ENCODE measurements at regions not wholly inside any gene's neighbourhood (a gene's known extent, or its start where the extent isn't known, plus 50 kb on each side); places are given as distances from the start of the nearest gene placed in this dataset.

- in situ Hi-C loops (cut with MboI), result no loop called here
- H3K4me3 ChIP-seq, result no peak overlapping the region
- H3K27me3 ChIP-seq (replicated peaks in 1 of 2; ENCODE audit: control insufficient read depth in 2 of 2, insufficient read depth in 2 of 2, low read length in 1 of 2), result no peaks in the 10 kb centered on the region
- DNase-seq (ENCODE audit: low read depth, low spot score) (no peak), FAIRE-seq (no peak), ATAC-seq (no peak)
- no TSS peak for BruUV-seq (replicated peaks)
- no peak overlapping the region for H2AFZ ChIP-seq (ENCODE audit: control insufficient read depth, low read depth, low read length)
- no peaks in the 10 kb centered on the region; the same call in 2 of the 3 replicates for H3K9me3 ChIP-seq (replicated peaks; ENCODE audit: control insufficient read depth, insufficient read depth, low read length)
- SMC1A ChIA-PET (ENCODE audit: uncharacterized antibody, unreplicated experiment), result no interaction called here
- H3K27ac ChIP-seq (ENCODE audit: control insufficient read depth, insufficient read depth), result no peak overlapping the region
- no peak overlapping the region for H3K9ac ChIP-seq (ENCODE audit: control insufficient read depth, insufficient read depth, low read length)
- CTCF ChIA-PET, result no interaction called here
- WGBS (ENCODE audit: insufficient coverage, insufficient replicate concordance, low lambda C conversion rate, missing lambda C conversion rate), result 6% methylated on average over 4 of the region's 5 CpGs
- RAD21 ChIA-PET (ENCODE audit: unreplicated experiment), result no interaction called here
- H3K4me1 ChIP-seq (ENCODE audit: control insufficient read depth, insufficient read depth, low read length), result no peaks in the 10 kb centered on the region
- H3K36me3 ChIP-seq (ENCODE audit: control insufficient read depth in 2 of 2, insufficient read depth in 2 of 2, low read length in 1 of 2), result no peaks in the 10 kb centered on the region
- H3K4me2 ChIP-seq (ENCODE audit: control insufficient read depth, insufficient read depth), result no peak overlapping the region
- POLR2A ChIA-PET, result no interaction called here
- no peaks in the 10 kb centered on the region for H3K79me2 ChIP-seq (ENCODE audit: control insufficient read depth, insufficient read depth, low read length)
- intact Hi-C loops (cut with micrococcal nuclease; ENCODE audit: unreplicated experiment), result no loop called here
- H4K20me1 ChIP-seq (ENCODE audit: control insufficient read depth, insufficient read depth), result no peaks in the 10 kb centered on the region
- TF ChIP-seq CTCF (IDR thresholded peaks at IDR 0.05 in 2 of 3, conservative IDR thresholded peaks at IDR 0.05 in 1 of 3; ENCODE audit: control insufficient read depth in 2 of 3, extremely low read depth in 1 of 3, insufficient read depth in 1 of 3, low read depth in 3 of 3, low read length in 3 of 3), result no peak
- no peak for TF ChIP-seq IRF5 (IDR thresholded peaks at IDR 0.05; ENCODE audit: borderline replicate concordance)
- TF ChIP-seq MYB (IDR thresholded peaks at IDR 0.05; ENCODE audit: borderline replicate concordance, low read depth, low read length), result no peak
- TF ChIP-seq PML (IDR thresholded peaks at IDR 0.05; ENCODE audit: low read length), result no peak
- no peak for TF ChIP-seq SUZ12 (IDR thresholded peaks at IDR 0.05; ENCODE audit: unreplicated experiment)
- no peak for TF ChIP-seq ZNF592 (IDR thresholded peaks at IDR 0.05)
- no peak for TF ChIP-seq LARP7 (IDR thresholded peaks at IDR 0.05)
- TF ChIP-seq HDAC6 (IDR thresholded peaks at IDR 0.05; ENCODE audit: unreplicated experiment), result no peak
- no peak for TF ChIP-seq BCL11A (IDR thresholded peaks at IDR 0.05; ENCODE audit: low read depth, low read length)
- no peak for TF ChIP-seq PBX3 (IDR thresholded peaks at IDR 0.05; ENCODE audit: insufficient replicate concordance, low read depth, low read length)
- no peak for TF ChIP-seq POLR2AphosphoS2 (IDR thresholded peaks at IDR 0.05; ENCODE audit: low read depth, low read length)
- TF ChIP-seq TCF3 (IDR thresholded peaks at IDR 0.05; ENCODE audit: borderline replicate concordance, insufficient read depth, low read depth, low read length), result no peak
- no peak for TF ChIP-seq TCF7 (IDR thresholded peaks at IDR 0.05; ENCODE audit: borderline replicate concordance)
- TF ChIP-seq PKNOX1 (IDR thresholded peaks at IDR 0.05), result no peak
- no peak for TF ChIP-seq ZNF274 (IDR thresholded peaks at IDR 0.05; ENCODE audit: insufficient read depth, insufficient read length)
- TF ChIP-seq STAT1 (conservative IDR thresholded peaks at IDR 0.05), result no peak
Observed at GRCh38 chr12:125205386-125205785, 140.2 kb downstream of the AACS start.
